ENCODE measurements at regions not wholly inside any gene's neighbourhood (a gene's known extent, or its start where the extent isn't known, plus 50 kb on each side); places are given as distances from the start of the nearest gene placed in this dataset.

GRCh38 chr14:58864751-58865513 is 227.2 kb downstream of the DACT1 start:
- DNase-seq (no peak), ATAC-seq (peak; percentile 27 to 75)
- intact Hi-C loops (cut with DNase I): no loop called here

GRCh38 chr14:58865514-58866281 is 227.9 kb downstream of the DACT1 start:
- intact Hi-C loops (cut with DNase I): no loop called here
- no peak for DNase-seq
- ATAC-seq: peak; percentile 22 to 75

- no peak for DNase-seq
- no peak for ATAC-seq
- intact Hi-C loops (cut with DNase I): no loop called here
Observed at GRCh38 chr14:58866391-58866790, 228.6 kb downstream of the DACT1 start.

- intact Hi-C loops (cut with DNase I): no loop called here
- DNase-seq (no peak), ATAC-seq (no peak)
Observed at GRCh38 chr14:58870961-58871360, 233.2 kb downstream of the DACT1 start.

GRCh38 chr14:58871573-58871972 is 233.8 kb downstream of the DACT1 start:
- intact Hi-C loops (cut with DNase I): no loop called here
- DNase-seq: no peak
- ATAC-seq: no peak

GRCh38 chr14:58872061-58872460 is 234.3 kb downstream of the DACT1 start:
- ATAC-seq (no peak), DNase-seq (no peak)
- intact Hi-C loops (cut with DNase I): no loop called here

- intact Hi-C loops (cut with DNase I): no loop called here
- no peak for ATAC-seq
- DNase-seq: no peak
Observed at GRCh38 chr14:58873228-58873953, 235.6 kb downstream of the DACT1 start.

- no peak for ATAC-seq
- no peak for DNase-seq
- intact Hi-C loops (cut with DNase I): no loop called here
Observed at GRCh38 chr14:58875613-58876012, 237.9 kb downstream of the DACT1 start.

- no peak for DNase-seq
- intact Hi-C loops (cut with DNase I): no loop called here
- ATAC-seq: no peak
Observed at GRCh38 chr14:58876608-58877007, 238.8 kb downstream of the DACT1 start.

- DNase-seq (no peak), ATAC-seq (no peak)
- intact Hi-C loops (cut with DNase I): no loop called here
Observed at GRCh38 chr14:58878439-58879139, 240.8 kb downstream of the DACT1 start.

GRCh38 chr14:58881433-58881832 is 243.7 kb downstream of the DACT1 start:
- intact Hi-C loops (cut with DNase I): no loop called here
- ATAC-seq: no peak
- no peak for DNase-seq

- ATAC-seq (peak; percentile 62 to 72), DNase-seq (no peak)
- intact Hi-C loops (cut with DNase I): no loop called here
Observed at GRCh38 chr14:58882577-58883018, 244.8 kb downstream of the DACT1 start.

GRCh38 chr14:58884442-58884841 is 246.7 kb downstream of the DACT1 start:
- no peak for ATAC-seq
- intact Hi-C loops (cut with DNase I): no loop called here
- DNase-seq: no peak

- DNase-seq (no peak), ATAC-seq (peak in 1 of 2 donors; percentile 59)
- intact Hi-C loops (cut with DNase I): no loop called here
Observed at GRCh38 chr14:58887931-58888330, 250.2 kb downstream of the DACT1 start.

- DNase-seq (no peak), ATAC-seq (peak in 1 of 2 donors; percentile 96)
Observed at GRCh38 chr14:58898655-58899316, 261.0 kb downstream of the DACT1 start.

GRCh38 chr14:58899317-58899713 is 261.6 kb downstream of the DACT1 start:
- intact Hi-C loops (cut with DNase I): no loop called here
- ATAC-seq (peak in 1 of 2 donors; percentile 76), DNase-seq (no peak)

More at GRCh38 chr14:58898655-58899316, 261.0 kb downstream of the DACT1 start:
- intact Hi-C loops (cut with DNase I): no loop called here

GRCh38 chr14:58901826-58902225 is 264.1 kb downstream of the DACT1 start:
- ATAC-seq (no peak), DNase-seq (no peak)

GRCh38 chr14:58904776-58905175 is 267.0 kb downstream of the DACT1 start:
- ATAC-seq (no peak), DNase-seq (no peak)
- intact Hi-C loops (cut with DNase I): no loop called here

More at GRCh38 chr14:58901826-58902225, 264.1 kb downstream of the DACT1 start:
- intact Hi-C loops (cut with DNase I): no loop called here

- intact Hi-C loops (cut with DNase I): no loop called here
- DNase-seq (no peak), ATAC-seq (no peak)
Observed at GRCh38 chr14:58907803-58908202, 270.0 kb downstream of the DACT1 start.

Data from left cardiac atrium (tissue), 4 donors.